ENCODE measurements at regions not wholly inside any gene's neighbourhood (a gene's known extent, or its start where the extent isn't known, plus 50 kb on each side); places are given as distances from the start of the nearest gene placed in this dataset.

DNA sequence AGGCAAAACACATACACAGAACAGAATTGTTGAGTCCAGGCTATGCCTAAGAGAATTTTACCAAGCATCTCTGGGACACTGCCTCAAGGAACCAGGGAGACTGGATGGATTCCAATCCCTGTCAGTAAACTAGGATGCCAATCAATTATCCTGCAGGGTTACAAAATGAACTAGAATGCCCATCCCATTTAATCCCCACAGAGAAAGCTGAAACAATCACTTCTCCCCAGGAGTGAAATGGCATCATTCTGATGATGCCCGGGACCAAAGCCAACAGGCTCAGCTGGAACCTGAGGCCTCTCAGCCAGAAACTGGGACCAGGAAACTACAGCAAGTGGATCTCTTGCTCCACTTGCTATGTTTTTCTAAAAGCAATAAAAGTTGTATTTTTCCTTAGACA is 130.0 kb upstream of the TJP1 start:
- WGBS (ENCODE audit: extremely low coverage, insufficient read length, low lambda C conversion rate), result no CpG with 5 or more reads among the region's 1 CpG
- no peak overlapping the region for H2BK5ac ChIP-seq (ENCODE audit: insufficient read length, low read length)
- H3K18ac ChIP-seq (ENCODE audit: insufficient read length, low read depth, low read length), result no peak overlapping the region

More for the DNA sequence above, 130.0 kb upstream of the TJP1 start:
- Histone ChIP-seq H4K5ac (ENCODE audit: insufficient read length, low read depth, low read length) (no peak overlapping the region), H3K23ac (ENCODE audit: insufficient read length, low read depth, low read length) (no peak overlapping the region), H3K4me1 (ENCODE audit: insufficient read depth, low read length) (no peaks in the 10 kb centered on the region), H3K79me2 (ENCODE audit: insufficient read depth, low read length) (no peaks in the 10 kb centered on the region), H3K27me3 (ENCODE audit: insufficient read depth, low read length) (no peaks in the 10 kb centered on the region), H2BK15ac (ENCODE audit: low read depth, low read length) (no peak overlapping the region), H3K56ac (ENCODE audit: insufficient read length, low read depth, low read length) (no peak overlapping the region), H3K79me1 (ENCODE audit: insufficient read depth, low read depth, low read length, poor library complexity, severe bottlenecking) (no peaks in the 10 kb centered on the region), H4K8ac (replicated peaks; ENCODE audit: insufficient read length, low read depth, low read length) (no peak overlapping the region), H3T11ph (ENCODE audit: low read length) (no peak overlapping the region), H4K20me1 (ENCODE audit: control insufficient read depth, insufficient read depth, insufficient read length) (no peaks in the 10 kb centered on the region), H3K14ac (ENCODE audit: insufficient read depth, low read length) (no peak overlapping the region), H3K23me2 (ENCODE audit: insufficient read length, low read depth, low read length, poor library complexity, severe bottlenecking) (no peaks in the 10 kb centered on the region), H3K4me2 (ENCODE audit: insufficient read depth, insufficient read length, low read length) (no peak overlapping the region), H2AK5ac (ENCODE audit: insufficient read length, low read length) (no peak overlapping the region), H2AFZ (ENCODE audit: low read length) (no peak overlapping the region), H2BK20ac (ENCODE audit: low read depth, low read length, poor library complexity, severe bottlenecking) (no peak overlapping the region), H3K9ac (ENCODE audit: extremely low read depth, insufficient read length, low read length) (no peak overlapping the region), H2BK12ac (ENCODE audit: insufficient read length, low read depth, low read length) (no peak overlapping the region), H3K9me3 (ENCODE audit: control insufficient read depth, low read depth, low read length) (no peaks in the 10 kb centered on the region), H2BK120ac (ENCODE audit: low read depth, low read length, poor library complexity, severe bottlenecking) (no peak overlapping the region), H4K91ac (ENCODE audit: insufficient read length, low read depth, low read length) (no peak overlapping the region), H3K27ac (ENCODE audit: insufficient read length, low read depth, low read length) (no peak overlapping the region), H3K4ac (ENCODE audit: low read depth, low read length) (no peak overlapping the region)
- TF ChIP-seq, protein P1, sequence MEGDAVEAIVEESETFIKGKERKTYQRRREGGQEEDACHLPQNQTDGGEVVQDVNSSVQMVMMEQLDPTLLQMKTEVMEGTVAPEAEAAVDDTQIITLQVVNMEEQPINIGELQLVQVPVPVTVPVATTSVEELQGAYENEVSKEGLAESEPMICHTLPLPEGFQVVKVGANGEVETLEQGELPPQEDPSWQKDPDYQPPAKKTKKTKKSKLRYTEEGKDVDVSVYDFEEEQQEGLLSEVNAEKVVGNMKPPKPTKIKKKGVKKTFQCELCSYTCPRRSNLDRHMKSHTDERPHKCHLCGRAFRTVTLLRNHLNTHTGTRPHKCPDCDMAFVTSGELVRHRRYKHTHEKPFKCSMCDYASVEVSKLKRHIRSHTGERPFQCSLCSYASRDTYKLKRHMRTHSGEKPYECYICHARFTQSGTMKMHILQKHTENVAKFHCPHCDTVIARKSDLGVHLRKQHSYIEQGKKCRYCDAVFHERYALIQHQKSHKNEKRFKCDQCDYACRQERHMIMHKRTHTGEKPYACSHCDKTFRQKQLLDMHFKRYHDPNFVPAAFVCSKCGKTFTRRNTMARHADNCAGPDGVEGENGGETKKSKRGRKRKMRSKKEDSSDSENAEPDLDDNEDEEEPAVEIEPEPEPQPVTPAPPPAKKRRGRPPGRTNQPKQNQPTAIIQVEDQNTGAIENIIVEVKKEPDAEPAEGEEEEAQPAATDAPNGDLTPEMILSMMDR (conservative IDR thresholded peaks at IDR 0.05), result no peak
- no peak for DNase-seq
- H3K4me1 Mint-ChIP-seq, result peaks cover 3% of the 10 kb centered on the region in 2 experiments; a peak in 1 of 4 replicates
- H3K36me3 Mint-ChIP-seq (ENCODE audit: insufficient read depth in 1 of 3, low read depth in 3 of 3), result peaks cover 0 to 7% (median 2%) of the 10 kb centered on the region in 3 experiments; a peak in 3 of 7 replicates
- H3K27me3 Mint-ChIP-seq (ENCODE audit: low read depth), result no peaks in the 10 kb centered on the region
- H3K4me3 Mint-ChIP-seq, result no peak overlapping the region
- no peak overlapping the region for H3K27ac Mint-ChIP-seq
- H3K9me3 Mint-ChIP-seq, result peaks cover 6 to 7% of the 10 kb centered on the region in 2 experiments; a peak in 4 of 5 replicates
